Loucy (cell line): ENCODE measurements at regions not wholly inside any gene's neighbourhood (a gene's known extent, or its start where the extent isn't known, plus 50 kb on each side); places are given as distances from the start of the nearest gene placed in this dataset.

Experiments
- EZH2phosphoT487 ChIP-seq: fragments of 200-600 bp; IDR thresholded peaks from 2 replicates; pipeline ENCODE4 v1.6.1; 2018; ENCODE audit warnings: antibody characterized with exemption, mild to moderate bottlenecking, moderate library complexity, borderline replicate concordance
- TF ChIP-seq, protein P1 (sequence below): fragments of 200-600 bp; sonication (generic); conservative IDR thresholded peaks from 2 replicates; pipeline ENCODE4 v1.5.1; 2014; ENCODE audit warnings: mild to moderate bottlenecking, antibody characterized with exemption, low read length

DNA sequence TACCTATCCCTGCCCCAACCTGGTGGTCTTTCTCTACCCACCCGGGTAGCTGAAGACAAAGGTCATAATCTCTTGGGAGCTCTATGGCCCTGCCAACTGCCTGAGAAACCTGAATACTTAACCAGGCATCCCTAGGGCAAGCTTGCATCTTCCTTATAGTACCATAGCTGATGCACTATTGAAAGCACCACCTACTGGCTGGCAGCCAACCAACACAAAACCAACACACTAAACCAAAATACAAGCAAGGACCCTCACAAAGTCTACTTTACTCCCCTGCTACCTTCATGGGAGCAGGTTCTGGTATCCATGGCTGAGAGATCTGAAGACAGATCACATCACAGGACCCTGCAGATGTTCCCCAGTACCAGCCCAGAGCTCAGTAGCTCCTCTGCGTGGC lies 171.8 kb upstream of the TAS2R1 start:
- TF ChIP-seq, protein P1, sequence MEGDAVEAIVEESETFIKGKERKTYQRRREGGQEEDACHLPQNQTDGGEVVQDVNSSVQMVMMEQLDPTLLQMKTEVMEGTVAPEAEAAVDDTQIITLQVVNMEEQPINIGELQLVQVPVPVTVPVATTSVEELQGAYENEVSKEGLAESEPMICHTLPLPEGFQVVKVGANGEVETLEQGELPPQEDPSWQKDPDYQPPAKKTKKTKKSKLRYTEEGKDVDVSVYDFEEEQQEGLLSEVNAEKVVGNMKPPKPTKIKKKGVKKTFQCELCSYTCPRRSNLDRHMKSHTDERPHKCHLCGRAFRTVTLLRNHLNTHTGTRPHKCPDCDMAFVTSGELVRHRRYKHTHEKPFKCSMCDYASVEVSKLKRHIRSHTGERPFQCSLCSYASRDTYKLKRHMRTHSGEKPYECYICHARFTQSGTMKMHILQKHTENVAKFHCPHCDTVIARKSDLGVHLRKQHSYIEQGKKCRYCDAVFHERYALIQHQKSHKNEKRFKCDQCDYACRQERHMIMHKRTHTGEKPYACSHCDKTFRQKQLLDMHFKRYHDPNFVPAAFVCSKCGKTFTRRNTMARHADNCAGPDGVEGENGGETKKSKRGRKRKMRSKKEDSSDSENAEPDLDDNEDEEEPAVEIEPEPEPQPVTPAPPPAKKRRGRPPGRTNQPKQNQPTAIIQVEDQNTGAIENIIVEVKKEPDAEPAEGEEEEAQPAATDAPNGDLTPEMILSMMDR, result no peak
- no peak for TF ChIP-seq EZH2phosphoT487
